Transverse colon (tissue), 4 donors: ENCODE measurements at regions not wholly inside any gene's neighbourhood (a gene's known extent, or its start where the extent isn't known, plus 50 kb on each side); places are given as distances from the start of the nearest gene placed in this dataset.

ENCODE experiments used
- DNase-seq: peaks from one replicate; pipeline ENCODE4 v3.0.0-alpha.2; 2019
- H3K27ac ChIP-seq, 4 donors: fragments of 200-600 bp; sonication (generic); 2 replicates each; pipeline ENCODE4 v1.5.1; 2016 to 2018; ENCODE audit warnings: inconsistent platforms in 4 of 4
- H3K27me3 ChIP-seq: fragments of 200-600 bp; sonication (generic); 2 replicates; pipeline ENCODE4 v1.5.1; 2017; ENCODE audit warnings: inconsistent platforms
- H3K36me3 ChIP-seq, 4 donors: fragments of 200-600 bp; sonication (generic); 2 replicates each; pipeline ENCODE4 v1.5.1; 2017 to 2019; ENCODE audit warnings: inconsistent platforms in 4 of 4
- H3K4me1 ChIP-seq, 4 donors: fragments of 200-600 bp; sonication (generic); 2 replicates each; pipeline ENCODE4 v1.5.1; 2017 to 2020; ENCODE audit warnings: inconsistent platforms in 4 of 4
- H3K4me3 ChIP-seq, 4 donors: fragments of 200-600 bp; sonication (generic); 1 replicate in 1 of 4; 2 replicates in 3 of 4; pipeline versions ENCODE4 v1.5.1 to v1.6.1; 2017 to 2019; ENCODE audit warnings: inconsistent platforms in 4 of 4
- H3K9me3 ChIP-seq, 2 donors: fragments of 200-600 bp; sonication (generic); 2 replicates each; pipeline ENCODE4 v1.5.1; 2017 to 2019; ENCODE audit warnings: inconsistent platforms in 2 of 2
- EP300 ChIP-seq: sonication (generic); formaldehyde crosslinking; IDR thresholded peaks from one replicate; pipeline ENCODE4 v1.6.1; 2017; ENCODE audit warnings: antibody characterized with exemption, low read depth
- POLR2A ChIP-seq: fragments of 450-650 bp; IDR thresholded peaks from one replicate; pipeline ENCODE4 v1.6.1; 2016; ENCODE audit warnings: antibody characterized with exemption, mild to moderate bottlenecking, moderate library complexity
- POLR2AphosphoS5 ChIP-seq, 3 donors: sonication (generic); formaldehyde crosslinking; IDR thresholded peaks; one replicate each; pipeline ENCODE4 v1.6.1; 2016; ENCODE audit warnings: antibody characterized with exemption in 3 of 3
- WGBS, 2 donors: methylation state at CpG; one replicate each; pipeline ENCODE4 v1.1.5; 2018; ENCODE audit warnings: low coverage in 1 of 2; 5-methylcytosine and 5-hydroxymethylcytosine counted together
- in situ Hi-C, 4 donors: fragments of 200-750 bp; cut with MboI; loops; one replicate each; pipeline versions ENCODE4 v1.15.0 to v1.15.1; 2017; ENCODE audit warnings: low sequenced_read_pairs in 3 of 4, low pct_ligation_motif_present in 1 of 4, low pct_unique_long_range_greater_than_20kb in 1 of 4
- intact Hi-C: fragments of 100-400 bp; cut with DNase I; formaldehyde crosslinking; loops from one replicate; pipeline ENCODE4 v1.15.1; 2023; ENCODE audit warnings: low total_unique reads
- TF ChIP-seq, protein P1 (sequence below), 5 experiments: fragments of 200-600 bp in 3 of 5; fragments of 450-650 bp in 2 of 5; sonication (generic) in 3 of 5; IDR thresholded peaks; 1 replicate in 2 of 5; 2 replicates in 3 of 5; pipeline ENCODE4 v1.5.1; 2016 to 2017; ENCODE audit warnings: antibody characterized with exemption in 5 of 5, inconsistent platforms in 3 of 5, mild to moderate bottlenecking in 2 of 5, moderate library complexity in 1 of 5

DNA sequence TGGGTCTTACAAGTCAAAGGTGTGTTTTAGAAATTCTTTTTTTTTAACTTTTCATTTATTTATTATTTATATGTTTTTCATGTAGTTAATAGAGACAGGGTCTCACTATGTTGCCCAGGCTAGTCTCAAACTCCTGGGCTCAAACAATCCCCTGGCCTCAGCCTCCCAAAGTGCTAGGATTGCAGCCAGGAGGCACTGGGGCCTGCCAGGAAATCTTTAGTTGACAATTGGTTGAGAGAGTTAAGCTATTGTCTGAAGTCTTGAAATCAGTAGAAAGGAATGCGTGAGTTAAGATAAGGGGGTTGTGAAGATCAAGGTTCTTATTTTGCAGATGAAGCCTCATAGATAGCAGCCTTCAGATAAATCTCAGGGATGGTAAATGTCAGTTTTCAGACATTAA, 245.4 kb upstream of the GALNT17 start:
- intact Hi-C loops (no loop called here), in situ Hi-C loops (no loop called here)
- 43 to 45% methylated on average over 1 of the region's 1 CpG for WGBS, 2 donors
- H3K36me3 ChIP-seq: no peaks in the 10 kb centered on the region
- DNase-seq: no peak
- no peak overlapping the region for H3K27ac ChIP-seq
- H3K4me3 ChIP-seq: no peak overlapping the region
- no peaks in the 10 kb centered on the region for H3K27me3 ChIP-seq
- no peaks in the 10 kb centered on the region for H3K4me1 ChIP-seq
- peaks cover 0 to 3% of the 10 kb centered on the region in 2 donors for H3K9me3 ChIP-seq
- no peak for TF ChIP-seq POLR2AphosphoS5 (IDR thresholded peaks at IDR 0.05)
- no peak for TF ChIP-seq EP300
- TF ChIP-seq POLR2A: no peak
- TF ChIP-seq, protein P1, sequence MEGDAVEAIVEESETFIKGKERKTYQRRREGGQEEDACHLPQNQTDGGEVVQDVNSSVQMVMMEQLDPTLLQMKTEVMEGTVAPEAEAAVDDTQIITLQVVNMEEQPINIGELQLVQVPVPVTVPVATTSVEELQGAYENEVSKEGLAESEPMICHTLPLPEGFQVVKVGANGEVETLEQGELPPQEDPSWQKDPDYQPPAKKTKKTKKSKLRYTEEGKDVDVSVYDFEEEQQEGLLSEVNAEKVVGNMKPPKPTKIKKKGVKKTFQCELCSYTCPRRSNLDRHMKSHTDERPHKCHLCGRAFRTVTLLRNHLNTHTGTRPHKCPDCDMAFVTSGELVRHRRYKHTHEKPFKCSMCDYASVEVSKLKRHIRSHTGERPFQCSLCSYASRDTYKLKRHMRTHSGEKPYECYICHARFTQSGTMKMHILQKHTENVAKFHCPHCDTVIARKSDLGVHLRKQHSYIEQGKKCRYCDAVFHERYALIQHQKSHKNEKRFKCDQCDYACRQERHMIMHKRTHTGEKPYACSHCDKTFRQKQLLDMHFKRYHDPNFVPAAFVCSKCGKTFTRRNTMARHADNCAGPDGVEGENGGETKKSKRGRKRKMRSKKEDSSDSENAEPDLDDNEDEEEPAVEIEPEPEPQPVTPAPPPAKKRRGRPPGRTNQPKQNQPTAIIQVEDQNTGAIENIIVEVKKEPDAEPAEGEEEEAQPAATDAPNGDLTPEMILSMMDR (IDR thresholded peaks at IDR 0.05): no peak

DNA sequence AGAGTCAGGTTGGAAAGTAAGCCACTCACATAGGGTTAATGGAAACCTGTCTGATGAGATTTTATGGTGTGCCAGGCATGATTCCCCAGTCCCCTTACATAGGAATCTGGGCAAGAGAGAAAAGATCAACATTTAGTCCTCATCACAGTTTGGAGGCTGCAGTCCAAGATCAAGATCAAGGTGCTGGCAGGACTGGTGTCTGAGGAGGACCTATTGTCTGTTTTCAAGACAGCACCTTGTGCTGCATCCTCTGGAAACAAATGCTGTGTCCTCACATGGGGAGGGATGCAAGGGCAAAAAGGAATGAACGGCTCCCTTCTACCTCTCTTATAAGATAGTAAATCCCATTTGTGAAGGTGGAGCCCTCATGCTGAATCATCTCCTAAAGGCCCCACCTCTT, 244.8 kb upstream of the GALNT17 start:
- Histone ChIP-seq H3K4me3 (no peak overlapping the region), H3K9me3 (peaks cover 0 to 3% of the 10 kb centered on the region in 2 donors), H3K36me3 (no peaks in the 10 kb centered on the region), H3K4me1 (no peaks in the 10 kb centered on the region), H3K27me3 (no peaks in the 10 kb centered on the region), H3K27ac (no peak overlapping the region)
- DNase-seq: no peak
- WGBS, 2 donors: 58% methylated on average over 1 of the region's 1 CpG; no CpG with 5 or more reads in 1 of the 2 donors
- no peak for TF ChIP-seq POLR2AphosphoS5 (IDR thresholded peaks at IDR 0.05)
- TF ChIP-seq, protein P1 (IDR thresholded peaks at IDR 0.05): no peak
- TF ChIP-seq EP300: no peak
- TF ChIP-seq POLR2A: no peak
- intact Hi-C loops: no loop called here
- in situ Hi-C loops: no loop called here

DNA sequence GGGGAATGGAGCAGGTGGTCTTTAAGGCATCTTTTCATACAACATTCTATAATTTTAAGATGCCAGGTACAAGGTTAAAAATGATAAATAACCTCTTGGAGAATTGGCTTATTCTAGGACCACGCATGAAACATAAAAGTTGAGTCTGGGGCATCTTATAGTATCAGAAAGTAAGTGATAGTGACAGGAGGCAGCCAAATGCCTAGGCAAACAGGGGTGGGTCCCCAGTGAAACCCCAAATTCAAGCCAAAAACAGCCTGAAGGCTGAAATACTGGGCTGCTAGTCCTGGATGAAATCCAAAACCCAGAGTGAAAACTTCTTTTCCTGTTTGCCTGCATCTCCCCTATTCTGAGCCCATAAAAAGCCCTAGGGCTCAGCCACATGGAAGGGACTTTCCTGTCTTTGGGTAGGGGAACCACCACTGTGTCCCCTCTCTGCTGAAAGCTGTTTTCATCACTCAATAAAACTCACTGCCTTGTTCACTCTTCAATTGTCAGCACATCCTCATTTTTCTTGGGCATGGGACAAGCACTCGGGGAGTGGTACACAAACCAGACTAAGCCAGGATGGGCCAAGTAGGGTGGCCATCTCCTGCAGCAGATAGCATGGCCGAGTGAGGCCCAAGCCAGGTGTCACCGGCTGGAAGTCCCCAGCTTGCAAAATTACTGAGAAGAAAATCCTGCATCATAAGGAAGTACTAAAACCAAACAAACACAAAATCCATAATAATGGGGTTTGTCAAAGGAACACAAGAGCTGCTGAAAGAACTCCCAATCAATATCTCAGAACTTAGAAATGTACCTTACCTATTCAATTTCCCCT, 241.6 kb upstream of the GALNT17 start:
- intact Hi-C loops (no loop called here), in situ Hi-C loops (no loop called here)
- TF ChIP-seq POLR2A (no peak), POLR2AphosphoS5 (IDR thresholded peaks at IDR 0.05) (no peak), EP300 (no peak)
- TF ChIP-seq, protein P1 (IDR thresholded peaks at IDR 0.05): no peak

DNA sequence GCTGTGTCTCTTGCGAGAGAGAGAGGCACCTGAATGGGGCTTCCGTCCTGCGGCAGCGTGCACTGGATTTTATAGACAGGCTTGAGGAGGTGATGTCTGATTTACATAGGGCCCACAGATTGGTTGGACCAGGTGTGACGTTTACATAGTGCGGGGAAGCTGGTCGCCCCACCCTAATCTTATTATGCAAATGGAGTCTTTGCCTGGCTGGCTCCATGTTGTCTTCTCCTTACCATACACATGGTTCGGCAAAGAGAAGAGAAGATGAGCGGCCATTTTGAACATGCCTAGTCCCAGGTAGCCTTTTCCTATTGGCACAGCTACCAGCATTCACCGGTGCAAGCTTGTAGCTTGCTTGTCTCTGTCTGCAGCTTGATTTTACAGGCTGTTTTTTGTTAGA, 238.5 kb upstream of the GALNT17 start:
- H3K27ac ChIP-seq: no peak overlapping the region
- in situ Hi-C loops: no loop called here
- peaks cover 0 to 3% of the 10 kb centered on the region in 2 donors for H3K9me3 ChIP-seq
- TF ChIP-seq EP300 (no peak), POLR2A (no peak), POLR2AphosphoS5 (IDR thresholded peaks at IDR 0.05) (no peak)
- TF ChIP-seq, protein P1 (IDR thresholded peaks at IDR 0.05): no peak
- no peaks in the 10 kb centered on the region for H3K4me1 ChIP-seq
- H3K36me3 ChIP-seq: no peaks in the 10 kb centered on the region
- intact Hi-C loops: no loop called here
- H3K4me3 ChIP-seq: no peak overlapping the region
- WGBS, 2 donors: 88 to 91% methylated on average over 6 to 10 of the region's 10 CpGs
- no peak for DNase-seq
- no peaks in the 10 kb centered on the region for H3K27me3 ChIP-seq

More for the DNA sequence above, 241.6 kb upstream of the GALNT17 start:
- H3K27ac ChIP-seq: no peak overlapping the region
- H3K9me3 ChIP-seq: peaks cover 0 to 3% of the 10 kb centered on the region in 2 donors
- H3K27me3 ChIP-seq: no peaks in the 10 kb centered on the region
- DNase-seq: no peak
- no peaks in the 10 kb centered on the region for H3K4me1 ChIP-seq
- 69 to 73% methylated on average over 3 to 4 of the region's 4 CpGs for WGBS, 2 donors
- no peaks in the 10 kb centered on the region for H3K36me3 ChIP-seq
- H3K4me3 ChIP-seq: no peak overlapping the region
